ENCODE measurements at regions not wholly inside any gene's neighbourhood (a gene's known extent, or its start where the extent isn't known, plus 50 kb on each side); places are given as distances from the start of the nearest gene placed in this dataset.
"Not testable (repeated sequence)": the region's sequence is repeated elsewhere in the genome, so short reads cannot be mapped to it uniquely, and the experiment has no call there.

DNA sequence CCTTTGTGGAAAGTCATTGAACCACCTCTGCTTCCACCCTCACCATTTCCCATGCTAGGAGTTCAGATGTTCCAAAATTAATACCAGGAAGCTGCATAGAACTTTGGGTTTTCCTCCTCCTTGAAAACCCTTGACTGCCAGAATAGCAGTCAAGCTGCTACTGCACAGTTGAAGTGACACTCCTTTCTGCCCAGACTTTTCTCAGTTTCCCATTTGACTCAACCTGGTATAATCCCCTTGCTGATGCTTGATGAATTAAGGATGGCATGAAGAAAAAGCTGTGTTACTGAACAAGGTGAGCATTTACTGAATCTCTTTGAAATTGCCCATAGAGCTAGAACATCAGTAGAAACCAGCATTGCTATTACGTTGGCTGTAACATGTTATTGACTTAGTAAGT, 286.0 kb downstream of the EDEM1 start:
- no peak for DNase-seq (ENCODE audit: low spot score)

DNA sequence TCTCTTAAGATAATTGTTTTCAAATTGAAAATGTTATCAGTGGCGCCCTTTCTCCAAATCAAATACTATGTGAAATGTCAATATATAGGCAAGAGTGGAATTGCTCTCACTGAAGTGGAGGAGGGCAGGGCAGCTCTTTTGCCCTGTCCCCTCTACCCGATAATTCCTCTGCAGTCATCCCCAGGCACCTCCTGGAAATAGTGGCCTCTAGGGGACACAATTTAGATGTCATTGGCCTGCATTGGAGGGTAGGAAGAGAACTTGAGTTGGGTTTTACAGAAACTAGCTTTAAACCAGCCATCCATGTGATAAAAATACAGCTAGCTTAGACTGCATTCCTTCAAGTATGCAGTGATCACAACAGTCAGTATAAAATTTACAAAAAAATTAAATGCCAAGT, 288.9 kb downstream of the EDEM1 start:
- DNase-seq (ENCODE audit: low spot score): no peak

DNA sequence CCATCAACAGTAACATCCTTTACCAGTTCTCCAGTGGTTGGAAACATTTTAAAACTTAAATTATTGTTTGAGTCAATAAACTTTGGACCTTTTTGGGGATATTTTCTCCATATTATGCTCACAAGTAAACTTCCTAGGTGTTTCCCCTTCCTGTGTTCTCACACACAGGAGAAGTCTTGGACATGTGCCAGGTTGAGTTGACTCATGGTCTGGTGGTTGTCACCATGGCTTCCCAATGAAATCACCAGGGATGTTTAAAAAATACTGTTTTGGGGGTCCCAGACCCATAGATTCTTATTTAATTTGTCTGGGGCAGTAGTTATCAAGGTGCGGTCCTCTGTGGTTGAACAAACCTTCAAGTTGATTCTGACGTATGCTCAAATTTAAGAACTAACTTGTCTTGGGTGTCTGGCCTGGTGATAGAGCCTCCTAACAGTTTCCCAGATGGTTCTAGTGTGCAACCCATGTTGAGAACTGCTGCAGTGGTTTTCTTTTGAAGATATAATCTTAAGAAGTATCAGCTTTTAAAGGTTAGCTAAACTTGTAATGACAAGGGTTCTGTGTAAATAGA, 291.8 kb downstream of the EDEM1 start:
- peak; percentile 41 for DNase-seq (ENCODE audit: low spot score)

DNA sequence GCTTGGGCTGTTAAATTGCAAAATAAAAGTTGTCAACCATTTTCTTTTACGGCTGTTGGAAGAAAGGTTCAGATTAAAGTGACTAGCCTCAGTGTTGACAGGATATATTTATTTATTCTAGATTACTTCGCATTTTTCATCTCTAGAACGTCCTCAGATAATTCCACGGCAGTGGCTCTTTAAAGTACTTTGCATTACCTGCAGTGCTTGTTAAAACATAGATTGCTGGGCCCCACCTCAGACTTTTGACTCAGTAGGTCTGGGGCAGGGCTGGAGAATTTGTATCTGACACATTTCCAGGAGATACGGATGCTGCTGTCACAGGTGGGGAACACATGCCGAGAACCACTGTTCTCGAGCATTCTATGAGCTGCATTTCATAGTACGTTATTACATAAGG, 292.7 kb downstream of the EDEM1 start:
- DNase-seq (ENCODE audit: low spot score): no peak

DNA sequence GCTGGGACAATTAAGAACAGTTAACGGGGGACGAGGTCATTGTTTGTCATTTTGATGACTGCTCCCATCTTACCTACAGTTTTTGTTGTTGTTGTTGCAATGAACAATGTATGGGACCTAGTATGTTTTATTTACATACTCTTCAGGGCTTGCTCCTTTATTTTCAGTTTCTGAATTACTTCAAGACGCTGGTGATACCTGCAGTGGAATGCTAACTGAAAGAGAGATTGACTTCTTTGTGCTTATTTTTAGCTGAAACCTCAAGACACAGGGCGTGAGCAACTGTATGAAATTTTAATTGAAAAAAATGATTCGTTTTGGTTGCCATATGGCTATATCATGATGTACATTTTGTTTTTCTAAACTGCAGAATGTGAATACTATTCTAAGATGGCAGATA, 297.9 kb downstream of the EDEM1 start:
- DNase-seq (ENCODE audit: low spot score): no peak

DNA sequence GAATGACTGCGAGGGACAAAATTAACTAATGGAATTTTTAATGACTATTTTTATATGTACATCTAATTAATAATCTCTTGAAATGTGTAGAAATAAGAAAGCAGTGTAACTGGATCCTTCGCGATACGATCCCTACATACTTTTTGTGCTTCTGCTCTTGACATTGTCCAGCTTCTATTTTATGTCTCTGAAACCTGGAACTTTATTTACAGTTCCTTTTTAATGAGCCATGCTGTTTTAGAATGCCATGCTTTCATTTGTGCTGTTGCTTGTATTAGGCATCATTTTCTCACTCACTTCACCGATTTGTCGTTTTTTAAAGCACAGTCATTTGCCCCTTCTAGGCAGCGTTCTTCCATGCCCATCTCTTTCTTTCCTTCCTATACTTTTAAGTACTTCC, 301.3 kb downstream of the EDEM1 start:
- DNase-seq (ENCODE audit: low spot score): no peak

DNA sequence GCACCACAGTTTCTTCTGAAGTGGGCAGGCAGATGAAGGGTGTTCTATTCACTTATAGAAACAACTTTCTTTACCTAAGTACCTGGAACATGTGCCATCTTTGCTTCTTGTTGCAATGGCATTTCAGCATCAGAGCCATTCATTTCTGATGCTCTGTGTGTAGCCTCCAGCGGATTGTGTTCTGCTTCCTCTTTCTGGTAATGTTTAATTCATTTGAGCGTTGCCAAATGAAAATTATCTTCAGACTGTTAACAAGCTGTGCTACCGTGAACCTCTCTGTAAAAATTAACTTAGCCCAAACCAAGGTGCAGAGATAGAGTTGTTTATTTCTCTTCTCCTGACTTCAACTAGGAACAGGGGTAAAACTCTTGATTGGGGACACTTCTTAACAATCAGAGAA, 302.0 kb downstream of the EDEM1 start:
- no peak for DNase-seq (ENCODE audit: low spot score)

DNA sequence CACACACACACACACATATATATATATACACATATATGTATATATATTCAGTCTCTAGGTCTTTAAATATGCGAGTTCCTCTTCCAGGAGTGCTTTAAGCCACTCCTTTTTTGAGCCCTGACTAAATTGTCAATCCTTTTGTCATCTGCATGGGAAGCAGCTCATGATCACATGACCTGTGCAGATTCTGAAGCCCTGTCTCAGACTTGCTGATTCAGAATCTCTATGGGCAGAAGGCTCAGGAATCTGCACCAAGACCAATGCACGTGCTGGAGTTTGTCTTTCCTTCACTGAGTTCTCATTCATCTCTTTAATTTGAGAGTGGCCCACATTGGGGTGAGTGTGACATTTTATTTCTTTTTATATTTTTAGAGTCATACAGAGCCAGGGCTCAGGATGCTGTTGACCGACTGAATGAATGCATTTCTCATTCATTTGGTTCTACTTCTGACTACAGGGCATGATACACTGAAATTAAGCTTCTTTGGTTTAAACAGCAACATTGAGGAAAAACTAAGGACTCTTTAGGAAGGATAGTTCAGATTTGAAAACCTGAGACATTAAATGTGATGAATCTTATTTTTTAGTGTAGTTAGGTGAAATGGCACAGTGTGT, 307.5 kb downstream of the EDEM1 start:
- no peak for DNase-seq (ENCODE audit: low spot score)

DNA sequence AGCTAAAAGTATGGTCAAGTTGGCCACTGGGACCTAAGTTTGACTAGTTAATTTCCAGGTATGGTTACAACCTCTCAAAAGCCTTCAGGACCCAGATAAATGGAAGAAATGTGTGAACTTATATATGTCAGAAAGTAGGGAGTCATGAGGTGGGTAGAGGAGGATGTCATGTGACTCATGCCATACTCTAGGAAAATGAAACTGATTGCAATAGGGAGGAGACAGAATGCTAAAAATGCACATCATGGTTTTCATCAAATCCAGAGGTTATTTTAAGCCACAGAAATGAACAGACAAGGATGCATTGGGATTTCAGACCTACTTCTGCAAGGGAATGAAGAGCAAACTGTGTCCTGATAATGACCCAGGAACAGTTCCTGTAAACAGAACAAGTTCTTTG, 310.0 kb downstream of the EDEM1 start:
- DNase-seq (ENCODE audit: low spot score): no peak

DNA sequence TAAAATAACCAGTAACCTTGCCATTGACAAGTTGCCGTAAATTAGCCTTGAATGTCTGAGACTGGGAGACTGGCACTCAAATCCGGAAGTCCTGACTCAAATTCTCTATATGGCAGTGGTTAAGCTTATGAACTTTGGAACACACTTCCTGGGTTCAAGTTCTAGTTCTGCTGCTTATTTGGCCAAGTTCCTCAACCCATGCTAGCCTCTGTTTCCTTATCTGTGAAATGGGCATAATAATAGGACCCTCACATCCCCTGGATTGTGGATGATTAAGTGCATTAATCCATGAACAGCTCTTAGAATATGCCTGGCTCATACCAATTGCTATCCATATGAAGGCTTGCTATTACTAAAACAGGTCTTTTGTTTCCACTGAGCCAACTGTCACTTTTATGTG, 311.5 kb downstream of the EDEM1 start:
- no peak for DNase-seq (ENCODE audit: low spot score)

DNA sequence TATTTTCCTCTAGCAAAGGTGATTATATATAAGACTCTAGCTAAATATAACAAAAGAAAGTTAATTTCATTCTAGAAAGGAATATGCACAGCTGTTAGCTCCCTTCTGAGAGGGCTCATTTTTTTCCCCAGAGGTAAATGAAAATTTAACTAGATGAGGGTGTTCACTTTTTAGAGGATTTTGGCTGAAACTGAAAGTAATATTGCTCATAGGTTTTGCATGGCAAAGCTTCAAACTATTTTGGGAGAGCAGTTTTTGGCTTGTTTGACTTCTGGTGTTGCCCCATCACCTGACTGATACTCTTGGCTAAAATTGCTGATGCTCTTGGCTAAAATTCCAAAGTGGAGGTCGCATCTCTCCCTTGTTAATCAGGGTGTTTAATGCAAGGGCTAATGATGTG, 311.9 kb downstream of the EDEM1 start:
- no peak for DNase-seq (ENCODE audit: low spot score)

DNA sequence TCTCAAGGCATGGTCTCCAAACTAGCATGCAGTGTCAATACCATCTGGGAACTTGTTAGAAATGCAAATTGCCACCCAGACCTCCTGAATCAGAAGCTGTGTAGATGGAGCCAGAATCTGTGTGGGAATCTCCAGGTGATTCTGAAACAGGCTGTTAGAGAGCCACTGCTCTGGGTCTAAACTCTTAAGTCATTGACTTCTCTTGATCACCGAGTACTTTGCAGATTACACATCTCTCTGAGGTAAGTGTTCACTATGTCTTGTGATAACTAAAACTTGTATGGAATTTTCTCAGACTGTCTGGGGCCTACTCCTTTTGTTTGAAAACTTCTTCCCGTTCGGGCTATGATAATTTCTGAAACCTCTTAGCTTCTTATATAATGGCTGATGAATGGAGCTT, 315.6 kb downstream of the EDEM1 start:
- DNase-seq (ENCODE audit: low spot score): no peak

DNA sequence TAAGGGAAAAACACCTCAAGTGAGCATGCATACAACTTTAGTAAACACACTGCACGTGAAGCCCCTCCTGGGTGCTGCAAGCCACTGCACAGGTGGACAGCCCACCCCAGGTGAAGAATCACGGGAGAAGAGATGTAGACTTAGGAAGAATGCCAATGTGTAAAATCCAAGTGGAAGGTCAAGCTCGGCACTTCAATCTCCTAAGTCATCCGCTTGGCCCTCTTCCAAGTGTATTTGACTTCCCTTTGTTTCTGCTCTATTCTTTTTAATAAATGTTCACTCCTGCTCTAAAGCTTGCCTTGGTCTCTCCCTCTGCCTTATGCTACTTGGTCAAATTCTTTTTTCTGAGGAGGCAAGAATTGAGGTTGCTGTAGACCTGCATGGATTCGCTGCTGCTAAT, 316.6 kb downstream of the EDEM1 start:
- no peak for DNase-seq (ENCODE audit: low spot score)

DNA sequence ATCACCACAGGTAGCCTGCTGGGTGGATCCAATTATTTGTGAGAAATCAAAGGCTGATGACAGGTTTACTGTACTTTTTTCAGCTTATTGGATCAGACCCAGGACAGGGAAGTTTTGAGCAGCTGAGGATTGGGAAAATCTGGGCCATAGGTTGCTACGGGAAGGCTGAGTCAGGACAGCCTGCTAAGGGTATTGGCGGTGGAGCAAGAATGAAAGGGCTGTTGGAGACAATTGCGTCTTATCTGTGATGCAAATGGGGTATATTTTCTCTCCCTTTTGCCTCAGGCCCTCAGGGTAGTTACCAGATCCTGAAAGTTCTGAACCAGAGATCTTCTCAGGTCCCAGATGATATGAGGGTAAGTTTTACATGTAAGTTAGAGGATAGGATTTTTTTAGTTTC, 317.7 kb downstream of the EDEM1 start:
- no peak for DNase-seq (ENCODE audit: low spot score)

DNA sequence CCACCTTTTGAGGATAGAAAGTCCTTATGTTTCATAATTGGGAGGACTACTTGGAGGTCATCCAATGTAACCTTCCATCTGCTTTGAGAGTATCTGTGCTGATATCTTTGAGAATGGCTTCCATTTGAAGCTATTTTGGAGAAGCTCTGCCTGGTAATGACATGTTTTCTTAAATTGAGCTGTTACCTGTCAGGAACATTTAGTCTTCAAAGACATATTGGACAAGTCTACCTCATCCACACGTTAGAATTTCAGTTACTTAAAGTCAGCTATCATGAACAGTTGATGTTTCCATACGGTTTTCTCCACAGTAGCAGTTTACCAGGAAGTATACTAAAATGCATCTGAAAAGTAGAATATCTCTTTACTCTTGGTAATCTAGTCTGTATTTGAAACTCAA, 318.5 kb downstream of the EDEM1 start:
- no peak for DNase-seq (ENCODE audit: low spot score)

DNA sequence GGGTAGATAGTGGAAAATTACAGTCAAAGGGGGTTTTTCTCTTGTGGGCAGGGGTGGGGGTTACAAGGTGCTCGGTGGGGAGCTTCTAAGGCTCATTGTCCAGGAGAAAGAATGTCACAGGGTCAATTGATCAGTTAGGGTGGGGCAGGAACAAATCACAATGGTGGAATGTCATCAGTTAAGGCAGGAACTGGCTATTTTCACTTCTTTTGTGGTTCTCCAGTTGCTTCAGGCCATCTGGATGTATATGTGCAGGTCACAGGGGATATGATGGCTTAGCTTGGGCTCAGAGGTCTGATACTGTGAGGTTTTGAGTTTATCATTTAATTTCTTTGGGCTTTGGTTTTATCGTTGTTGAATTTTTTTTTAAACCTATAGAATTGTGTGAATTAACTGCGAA, 321.4 kb downstream of the EDEM1 start:
- not testable (repeated sequence) for DNase-seq (ENCODE audit: low spot score)

DNA sequence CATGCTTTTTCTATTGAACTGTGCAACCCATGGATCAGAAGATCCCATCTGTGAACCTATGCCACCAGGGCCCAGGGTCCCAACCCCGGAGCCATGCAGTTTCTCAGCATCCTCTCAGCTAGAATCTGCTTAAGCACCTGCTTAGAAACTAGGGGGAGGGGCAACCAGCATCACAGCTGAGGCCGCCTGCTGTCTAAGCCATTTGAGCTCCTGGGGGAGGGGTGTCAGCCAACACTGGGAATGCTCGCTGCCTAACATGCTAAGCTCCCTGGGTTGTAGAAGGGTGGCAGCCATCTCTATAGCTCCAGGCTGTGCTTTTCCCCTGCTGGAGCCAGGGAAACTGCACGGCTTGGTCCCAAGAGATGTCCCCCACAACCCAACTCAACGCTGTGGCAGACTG, 322.8 kb downstream of the EDEM1 start:
- DNase-seq (ENCODE audit: low spot score): no peak

DNA sequence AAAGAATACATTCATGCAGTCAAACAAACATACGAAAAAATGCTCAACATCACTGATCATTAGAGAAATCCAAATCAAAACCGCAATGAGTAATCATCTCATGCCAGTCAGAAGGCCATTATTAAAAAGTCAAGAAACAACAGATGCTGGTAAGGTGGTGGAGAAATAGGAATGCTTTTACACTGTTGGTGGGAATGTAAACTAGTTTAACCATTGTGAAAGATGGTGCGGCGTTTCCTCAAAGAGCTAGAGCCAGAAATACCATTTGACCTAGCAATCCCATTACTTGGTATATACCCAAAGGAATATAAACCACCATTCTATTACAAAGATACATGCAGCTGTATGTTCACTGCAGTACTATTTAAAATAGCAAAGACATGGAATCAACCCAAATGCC, 330.4 kb downstream of the EDEM1 start:
- DNase-seq (ENCODE audit: low spot score): no peak

DNA sequence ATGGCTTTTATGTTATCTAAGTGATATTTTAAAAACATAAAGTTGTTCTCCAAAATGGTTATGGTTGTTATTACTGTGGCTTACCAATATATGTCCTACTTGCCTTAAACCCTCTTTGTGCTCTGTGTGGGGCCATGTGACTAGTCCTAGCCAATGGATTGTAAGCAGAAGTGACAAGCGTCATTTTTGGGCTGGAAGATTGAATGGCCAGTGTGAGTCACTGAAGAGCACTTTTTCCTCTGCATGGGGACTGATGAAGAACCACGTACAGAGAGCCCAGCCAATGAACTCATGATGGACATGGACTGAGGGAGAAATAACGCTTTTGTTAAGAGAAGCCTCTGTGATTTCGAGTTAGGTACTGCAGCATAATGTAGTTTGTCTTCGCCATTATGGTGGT, 332.7 kb downstream of the EDEM1 start:
- no peak for DNase-seq (ENCODE audit: low spot score)

DNA sequence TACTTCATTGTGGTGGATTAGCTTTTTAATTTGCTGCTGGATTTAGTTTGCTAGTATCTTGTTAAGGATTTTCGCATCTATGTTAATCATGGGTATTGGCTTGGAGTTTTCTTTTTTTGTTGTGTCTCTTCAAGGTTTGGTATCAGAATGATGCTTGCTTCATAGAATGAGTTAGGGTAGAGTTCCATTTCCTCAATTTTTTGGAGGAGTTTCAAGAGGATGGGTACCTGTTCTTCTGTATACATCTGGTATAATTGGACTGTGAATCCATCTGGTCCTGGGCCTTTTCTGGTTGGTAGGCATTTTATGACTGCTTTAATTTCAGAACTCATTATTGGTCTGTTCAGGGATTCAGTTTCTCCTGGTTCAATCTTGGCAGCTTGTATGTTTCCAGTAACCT, 335.6 kb downstream of the EDEM1 start:
- DNase-seq (ENCODE audit: low spot score): no peak

DNA sequence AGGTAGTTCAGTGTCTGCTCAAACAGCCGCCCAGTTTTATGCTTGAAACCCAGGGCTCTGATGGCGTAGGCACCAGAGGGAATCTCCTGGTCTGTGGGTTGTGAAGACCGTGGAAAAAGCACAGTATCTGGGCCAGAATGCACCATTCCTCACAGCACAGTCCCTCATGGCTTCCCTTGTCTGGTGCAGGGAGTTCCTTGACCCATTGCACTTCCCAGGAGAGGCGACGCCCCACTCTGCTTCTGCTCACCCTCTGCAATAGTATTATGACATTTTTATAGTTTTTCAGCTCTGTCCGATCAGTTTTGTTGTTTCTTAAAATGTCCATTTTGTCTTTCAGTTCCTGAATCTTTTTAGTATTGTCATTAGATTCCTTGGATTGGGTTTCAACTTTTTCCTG, 343.5 kb downstream of the EDEM1 start:
- DNase-seq (ENCODE audit: low spot score): no peak

DNA sequence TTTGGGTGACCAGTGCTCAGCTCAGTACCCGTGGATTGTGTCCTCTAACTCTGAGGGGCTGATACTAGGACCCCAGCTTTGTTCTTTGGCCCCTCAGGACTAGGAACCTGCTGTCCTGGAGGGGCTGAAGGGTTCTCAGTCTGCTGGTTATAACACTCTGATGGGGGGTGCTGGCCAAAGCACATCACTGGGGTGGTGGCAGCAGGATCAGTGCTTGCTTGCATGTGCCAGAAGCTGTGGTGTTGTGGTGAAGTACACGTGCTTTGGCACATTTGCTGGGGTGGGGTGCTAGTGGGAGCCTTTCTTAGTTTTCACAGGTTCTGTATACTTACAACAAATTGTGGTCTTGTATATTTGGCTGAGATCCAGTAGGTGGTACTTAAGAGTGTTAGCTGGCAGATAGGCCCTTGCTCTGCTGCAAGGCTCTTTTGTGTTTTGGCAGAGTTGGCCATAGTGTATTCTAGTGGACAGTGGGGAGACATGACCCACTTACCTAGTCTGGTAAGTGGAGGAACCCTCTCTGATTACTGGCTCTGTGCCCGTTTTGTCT, 344.3 kb downstream of the EDEM1 start:
- DNase-seq (ENCODE audit: low spot score): no peak

DNA sequence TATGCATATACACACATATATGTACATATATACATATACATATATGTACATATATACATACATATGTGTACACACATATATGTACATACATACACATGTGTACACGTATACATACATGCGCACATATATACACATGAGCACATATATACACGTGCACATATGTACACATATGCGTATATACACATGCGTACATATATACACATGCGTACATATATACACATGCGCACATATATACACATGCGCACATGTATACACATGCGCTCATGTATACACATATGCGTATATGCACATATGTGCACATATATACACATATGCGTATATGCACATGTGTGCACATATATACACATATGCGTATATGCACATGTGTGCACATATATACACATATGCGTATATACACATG, 353.0 kb downstream of the EDEM1 start:
- no peak for DNase-seq (ENCODE audit: low spot score)

DNA sequence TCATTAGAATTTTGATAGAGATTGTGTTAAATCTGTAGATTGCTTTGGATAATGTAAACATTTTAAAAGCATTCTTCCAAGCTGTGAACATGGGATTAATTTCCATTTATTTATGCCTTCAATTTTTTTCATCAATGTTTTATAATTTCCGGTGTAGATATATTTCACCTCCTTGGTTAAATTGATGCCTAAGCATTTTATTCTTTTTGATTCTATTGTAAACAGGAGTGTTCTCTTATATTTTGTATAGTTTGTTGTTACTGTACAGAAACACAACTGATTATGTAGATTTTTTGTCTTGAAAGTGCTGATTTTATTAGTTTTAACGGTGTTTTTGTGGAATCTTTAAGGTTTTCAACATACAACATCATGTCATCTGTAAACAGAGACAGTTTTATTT, 355.0 kb downstream of the EDEM1 start:
- DNase-seq (ENCODE audit: low spot score): no peak
